ENCODE measurements at regions not wholly inside any gene's neighbourhood (a gene's known extent, or its start where the extent isn't known, plus 50 kb on each side); places are given as distances from the start of the nearest gene placed in this dataset.

DNA sequence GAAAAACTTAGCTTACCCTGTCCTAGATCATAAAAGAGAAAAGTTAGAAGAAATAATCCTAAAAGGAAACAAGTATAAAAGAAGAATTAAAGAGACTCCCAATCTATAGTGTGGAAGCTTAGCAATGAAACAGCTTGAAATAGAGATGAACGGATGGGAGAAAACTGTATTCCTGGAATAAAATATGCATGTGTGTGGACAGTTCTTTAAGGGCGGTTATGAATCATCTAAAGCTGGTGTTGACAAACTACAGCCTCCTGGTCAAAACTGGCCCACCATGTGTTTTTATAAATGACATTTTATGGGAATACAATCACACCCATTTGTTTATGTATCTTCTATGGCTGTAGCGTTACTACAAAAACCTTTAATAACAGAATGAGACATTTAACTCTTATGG is 69.4 kb downstream of the OR13H1 start:
- H3K79me2 ChIP-seq (ENCODE audit: control insufficient read depth, insufficient read depth, low read length), result no peaks in the 10 kb centered on the region
- H3K4me1 ChIP-seq (ENCODE audit: control insufficient read depth, extremely low read depth, insufficient read depth, low read length), result no peaks in the 10 kb centered on the region
- no peak overlapping the region for H3K4me3 ChIP-seq (replicated peaks in 1 of 3; ENCODE audit: insufficient read depth in 1 of 3, low read depth in 1 of 3, low read length in 3 of 3)
- BruUV-seq (replicated peaks), result no TSS peak
- intact Hi-C loops (cut with micrococcal nuclease) (no loop called here), dilution Hi-C loops (cut with MboI; ENCODE audit: extremely low pct_ligation_motif_present, low sequenced_read_pairs) (no loop called here)
- ChIA-PET POLR2A (no interaction called here), CTCF (no interaction called here)
- H3K27me3 ChIP-seq (ENCODE audit: control insufficient read depth in 2 of 2, insufficient read depth in 2 of 2, low read length in 2 of 2), result no peaks in the 10 kb centered on the region
- H3K9me1 ChIP-seq (replicated peaks; ENCODE audit: control insufficient read depth, extremely low read depth, insufficient read depth, low read length), result no peaks in the 10 kb centered on the region
- no peak overlapping the region for H3K27ac ChIP-seq (ENCODE audit: insufficient read depth, low read depth, low read length)
- no peak overlapping the region for H2AFZ ChIP-seq (ENCODE audit: low read depth, low read length)
- no peaks in the 10 kb centered on the region for H4K20me1 ChIP-seq (replicated peaks; ENCODE audit: control insufficient read depth, extremely low read depth, insufficient read depth, low read length)
- H3K9me3 ChIP-seq (replicated peaks; ENCODE audit: control insufficient read depth, insufficient read depth, low read length), result no peaks in the 10 kb centered on the region
- DNase-seq (ENCODE audit: low read depth, low spot score), result no peak
- H3K9ac ChIP-seq (replicated peaks; ENCODE audit: extremely low read depth, insufficient read depth, low read length), result no peak overlapping the region
- H3K4me2 ChIP-seq (ENCODE audit: insufficient read depth, low read length), result no peak overlapping the region
- no peak for FAIRE-seq
- no peaks in the 10 kb centered on the region for H3K36me3 ChIP-seq (ENCODE audit: control insufficient read depth in 2 of 2, extremely low read depth in 1 of 2, insufficient read depth in 2 of 2, low read length in 2 of 2)
- TF ChIP-seq EZH2 (IDR thresholded peaks at IDR 0.05; ENCODE audit: borderline replicate concordance, low read depth, low read length, severe bottlenecking), result no peak
- no peak for TF ChIP-seq POLR2A (IDR thresholded peaks at IDR 0.05; ENCODE audit: low read depth, low read length)
- no peak for TF ChIP-seq POLR2AphosphoS5 (IDR thresholded peaks at IDR 0.05; ENCODE audit: insufficient read depth, low read depth, low read length)
- TF ChIP-seq MYC (IDR thresholded peaks at IDR 0.05; ENCODE audit: low read depth, low read length), result no peak
- TF ChIP-seq, protein P1, sequence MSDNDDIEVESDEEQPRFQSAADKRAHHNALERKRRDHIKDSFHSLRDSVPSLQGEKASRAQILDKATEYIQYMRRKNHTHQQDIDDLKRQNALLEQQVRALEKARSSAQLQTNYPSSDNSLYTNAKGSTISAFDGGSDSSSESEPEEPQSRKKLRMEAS (IDR thresholded peaks at IDR 0.05; ENCODE audit: insufficient read depth, insufficient read length), result no peak
- TF ChIP-seq, protein P2, sequence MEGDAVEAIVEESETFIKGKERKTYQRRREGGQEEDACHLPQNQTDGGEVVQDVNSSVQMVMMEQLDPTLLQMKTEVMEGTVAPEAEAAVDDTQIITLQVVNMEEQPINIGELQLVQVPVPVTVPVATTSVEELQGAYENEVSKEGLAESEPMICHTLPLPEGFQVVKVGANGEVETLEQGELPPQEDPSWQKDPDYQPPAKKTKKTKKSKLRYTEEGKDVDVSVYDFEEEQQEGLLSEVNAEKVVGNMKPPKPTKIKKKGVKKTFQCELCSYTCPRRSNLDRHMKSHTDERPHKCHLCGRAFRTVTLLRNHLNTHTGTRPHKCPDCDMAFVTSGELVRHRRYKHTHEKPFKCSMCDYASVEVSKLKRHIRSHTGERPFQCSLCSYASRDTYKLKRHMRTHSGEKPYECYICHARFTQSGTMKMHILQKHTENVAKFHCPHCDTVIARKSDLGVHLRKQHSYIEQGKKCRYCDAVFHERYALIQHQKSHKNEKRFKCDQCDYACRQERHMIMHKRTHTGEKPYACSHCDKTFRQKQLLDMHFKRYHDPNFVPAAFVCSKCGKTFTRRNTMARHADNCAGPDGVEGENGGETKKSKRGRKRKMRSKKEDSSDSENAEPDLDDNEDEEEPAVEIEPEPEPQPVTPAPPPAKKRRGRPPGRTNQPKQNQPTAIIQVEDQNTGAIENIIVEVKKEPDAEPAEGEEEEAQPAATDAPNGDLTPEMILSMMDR (IDR thresholded peaks at IDR 0.05; ENCODE audit: extremely low read depth in 1 of 2, insufficient read depth in 1 of 2, low read depth in 1 of 2, low read length in 2 of 2), result no peak
- TF ChIP-seq GATA2 (IDR thresholded peaks at IDR 0.05; ENCODE audit: insufficient read depth, insufficient read length, low read depth, low read length), result no peak
- no peak for TF ChIP-seq FOS (IDR thresholded peaks at IDR 0.05; ENCODE audit: borderline replicate concordance, insufficient read depth, low read length)
- TF ChIP-seq JUN (IDR thresholded peaks at IDR 0.05; ENCODE audit: borderline replicate concordance, insufficient read depth, insufficient read length, low read depth), result no peak

All from endothelial cell of umbilical vein (primary cell).